HUES48 (cell line): ENCODE measurements at regions not wholly inside any gene's neighbourhood (a gene's known extent, or its start where the extent isn't known, plus 50 kb on each side); places are given as distances from the start of the nearest gene placed in this dataset.

ENCODE experiments used
- H3K27ac ChIP-seq: one replicate; pipeline ENCODE4 v1.7.0; 2013; ENCODE audit warnings: low read depth, low read length, inconsistent platforms
- H3K27me3 ChIP-seq: 2 replicates; pipeline ENCODE4 v1.6.1; 2013; ENCODE audit warnings: mild to moderate bottlenecking, low read length; ENCODE audit not compliant: control insufficient read depth, insufficient read depth
- H3K36me3 ChIP-seq: 2 replicates; pipeline ENCODE4 v1.6.1; 2013; ENCODE audit warnings: low read length; ENCODE audit not compliant: control insufficient read depth, insufficient read depth
- H3K4me1 ChIP-seq: 2 replicates; pipeline ENCODE4 v1.6.1; 2013; ENCODE audit warnings: mild to moderate bottlenecking, low read length; ENCODE audit not compliant: control insufficient read depth, insufficient read depth
- H3K4me3 ChIP-seq: 2 replicates; pipeline ENCODE4 v1.5.1; 2013; ENCODE audit warnings: mild to moderate bottlenecking, low read depth, low read length
- H3K9ac ChIP-seq: 2 replicates; pipeline ENCODE4 v1.6.1; 2013; ENCODE audit warnings: mild to moderate bottlenecking, low read depth, low read length, moderate library complexity
- H3K9me3 ChIP-seq: 2 replicates; pipeline ENCODE4 v1.6.1; 2013; ENCODE audit warnings: low read length; ENCODE audit not compliant: control insufficient read depth, insufficient read depth

DNA sequence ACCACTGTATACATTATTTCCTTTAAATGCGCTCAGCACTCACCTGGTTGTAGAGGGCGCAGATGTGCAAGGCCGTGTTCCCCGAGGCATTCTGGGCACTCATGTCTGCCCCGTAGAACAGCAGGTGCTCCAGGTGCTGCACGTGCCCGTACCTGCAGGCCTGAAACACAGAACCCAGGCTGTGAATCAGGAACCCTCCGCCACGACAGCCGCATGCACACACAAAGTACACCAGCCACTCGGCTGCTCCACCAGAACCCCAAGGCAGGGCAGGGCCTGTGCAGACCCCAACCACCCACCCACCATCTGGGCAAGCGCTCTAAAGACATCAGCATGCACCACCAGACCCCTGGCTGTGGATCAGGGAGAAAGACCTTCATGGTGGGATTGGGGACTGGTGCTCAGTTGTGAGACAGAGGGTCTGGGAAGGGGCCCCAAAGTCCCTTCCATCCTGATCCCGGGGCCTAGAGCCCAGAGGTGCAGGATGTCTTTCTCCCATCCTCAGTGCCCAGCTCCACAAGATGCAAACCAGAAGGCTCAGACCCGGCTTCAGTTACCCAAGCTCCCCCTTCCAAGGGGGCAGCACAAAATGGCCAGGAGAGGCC lies 177.2 kb downstream of the SHANK2 start:
- Histone ChIP-seq H3K27ac (no peak overlapping the region), H3K4me3 (no peak overlapping the region), H3K4me1 (0 out of 2 replicates have a peak, but pooled peaks cover 8% of the 10 kb centered on the region), H3K9ac (no peak overlapping the region), H3K27me3 (no peaks in the 10 kb centered on the region), H3K9me3 (no peaks in the 10 kb centered on the region), H3K36me3 (peaks cover 14% of the 10 kb centered on the region)

DNA sequence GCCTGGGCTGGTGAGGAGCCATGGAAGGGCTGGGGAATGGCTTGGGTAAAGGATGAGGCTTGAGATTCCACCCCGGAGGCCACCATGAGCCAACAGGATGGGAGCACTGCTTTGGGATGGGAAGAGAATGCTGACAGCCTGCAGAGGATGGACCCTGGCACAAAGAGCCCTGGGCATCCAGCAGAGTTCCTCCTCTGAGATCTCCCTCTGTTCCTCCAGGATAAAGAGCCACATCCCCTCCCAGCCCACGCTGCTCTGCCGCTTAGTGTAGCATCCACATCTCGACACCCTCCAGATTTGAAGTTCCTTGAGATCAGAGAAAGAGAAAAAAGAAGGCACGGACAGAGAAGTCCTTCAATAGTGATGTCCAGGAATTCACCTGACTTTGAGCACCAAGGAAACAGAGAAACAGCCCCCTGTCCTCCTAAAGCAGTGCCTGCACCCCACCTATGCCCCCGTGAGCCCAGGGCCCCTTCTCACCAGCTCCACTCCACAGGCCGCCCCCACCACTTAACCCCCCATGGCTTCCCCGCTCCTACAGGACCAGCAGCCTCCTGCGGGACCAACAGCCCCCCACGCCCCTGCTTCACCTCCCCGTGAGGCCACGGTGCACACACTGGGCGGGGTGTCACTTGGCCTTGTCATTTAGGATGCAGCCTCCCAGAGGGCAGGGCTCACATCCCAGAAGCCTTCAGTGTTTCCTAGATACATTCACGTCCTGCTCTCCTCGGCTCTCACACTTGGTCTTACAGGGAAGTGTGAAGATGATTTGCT lies 180.5 kb downstream of the SHANK2 start:
- H3K9me3 ChIP-seq: no peaks in the 10 kb centered on the region
- H3K27ac ChIP-seq: no peak overlapping the region
- H3K36me3 ChIP-seq: peaks cover 14% of the 10 kb centered on the region
- no peak overlapping the region for H3K9ac ChIP-seq
- 0 out of 2 replicates have a peak, but pooled peaks cover under 1% of the 10 kb centered on the region for H3K4me1 ChIP-seq
- H3K4me3 ChIP-seq: no peak overlapping the region
- H3K27me3 ChIP-seq: no peaks in the 10 kb centered on the region

DNA sequence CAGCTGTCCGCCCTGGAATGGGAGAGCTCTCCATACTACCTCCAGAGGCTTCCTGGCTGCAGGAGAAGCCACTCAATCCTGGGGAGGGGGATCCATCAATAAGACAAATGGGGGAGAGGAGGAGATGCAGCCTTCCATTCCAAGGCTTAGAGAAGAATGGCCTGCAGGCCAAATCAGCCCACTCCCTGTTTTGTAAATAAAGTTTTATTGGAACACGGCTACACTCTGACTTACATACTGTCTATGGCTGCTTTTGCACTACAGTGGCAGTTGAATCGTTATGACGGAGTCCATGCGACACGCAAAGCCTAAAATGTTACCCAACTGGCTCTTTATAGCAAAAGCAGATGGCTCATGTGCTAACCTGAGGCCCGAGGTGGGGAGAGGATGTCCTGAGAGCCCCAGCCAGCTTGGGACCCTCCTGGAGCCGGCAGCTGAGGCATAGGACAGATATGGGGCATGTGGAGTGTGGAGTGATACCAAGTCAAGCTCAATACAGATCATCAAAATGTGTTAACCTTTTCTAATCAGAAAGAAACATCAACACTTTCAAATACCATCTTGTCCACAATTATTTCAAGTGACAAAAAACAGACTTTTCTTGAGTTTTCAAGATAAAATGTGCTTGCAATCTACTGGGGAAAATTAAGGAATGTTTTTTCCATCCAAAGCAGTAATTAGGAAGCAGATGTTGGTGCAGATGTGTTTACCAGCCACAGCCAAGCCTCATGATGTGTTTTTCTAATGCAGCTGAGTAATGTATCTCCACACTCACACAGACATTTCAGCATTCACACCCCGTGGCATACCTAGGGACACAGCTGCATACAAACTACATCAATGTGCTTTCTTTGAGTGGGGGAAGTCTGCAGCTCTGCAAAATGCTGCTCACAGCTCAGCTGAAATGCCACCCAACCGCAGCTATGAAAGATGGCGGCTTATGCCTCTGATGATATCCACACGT lies 181.6 kb downstream of the SHANK2 start:
- H3K27me3 ChIP-seq: no peaks in the 10 kb centered on the region
- peaks cover 11% of the 10 kb centered on the region for H3K36me3 ChIP-seq
- no peak overlapping the region for H3K4me3 ChIP-seq
- no peaks in the 10 kb centered on the region for H3K4me1 ChIP-seq
- no peak overlapping the region for H3K9ac ChIP-seq
- no peak overlapping the region for H3K27ac ChIP-seq
- H3K9me3 ChIP-seq: no peaks in the 10 kb centered on the region

GRCh38 chr11:71068963-71069362 lies 183.4 kb downstream of the SHANK2 start:
- Histone ChIP-seq H3K4me1 (no peaks in the 10 kb centered on the region), H3K9me3 (no peaks in the 10 kb centered on the region), H3K4me3 (no peak overlapping the region), H3K36me3 (peaks cover 5% of the 10 kb centered on the region), H3K27ac (no peak overlapping the region), H3K9ac (no peak overlapping the region), H3K27me3 (no peaks in the 10 kb centered on the region)

- Histone ChIP-seq H3K9me3 (no peaks in the 10 kb centered on the region), H3K36me3 (no peaks in the 10 kb centered on the region), H3K9ac (no peak overlapping the region), H3K4me1 (no peaks in the 10 kb centered on the region), H3K4me3 (no peak overlapping the region), H3K27me3 (no peaks in the 10 kb centered on the region), H3K27ac (no peak overlapping the region)
These were observed 184.6 kb downstream of the SHANK2 start for GRCh38 chr11:71067753-71068152.

- no peaks in the 10 kb centered on the region for H3K9me3 ChIP-seq
- H3K36me3 ChIP-seq: no peaks in the 10 kb centered on the region
- H3K27ac ChIP-seq: no peak overlapping the region
- no peaks in the 10 kb centered on the region for H3K4me1 ChIP-seq
- H3K4me3 ChIP-seq: no peak overlapping the region
- no peak overlapping the region for H3K9ac ChIP-seq
- H3K27me3 ChIP-seq: no peaks in the 10 kb centered on the region
These were observed 186.1 kb downstream of the SHANK2 start for GRCh38 chr11:71066311-71066710.

GRCh38 chr11:71065841-71066240 lies 186.5 kb downstream of the SHANK2 start:
- no peaks in the 10 kb centered on the region for H3K36me3 ChIP-seq
- H3K9ac ChIP-seq: no peak overlapping the region
- no peak overlapping the region for H3K4me3 ChIP-seq
- H3K4me1 ChIP-seq: no peaks in the 10 kb centered on the region
- no peak overlapping the region for H3K27ac ChIP-seq
- H3K9me3 ChIP-seq: no peaks in the 10 kb centered on the region
- no peaks in the 10 kb centered on the region for H3K27me3 ChIP-seq

DNA sequence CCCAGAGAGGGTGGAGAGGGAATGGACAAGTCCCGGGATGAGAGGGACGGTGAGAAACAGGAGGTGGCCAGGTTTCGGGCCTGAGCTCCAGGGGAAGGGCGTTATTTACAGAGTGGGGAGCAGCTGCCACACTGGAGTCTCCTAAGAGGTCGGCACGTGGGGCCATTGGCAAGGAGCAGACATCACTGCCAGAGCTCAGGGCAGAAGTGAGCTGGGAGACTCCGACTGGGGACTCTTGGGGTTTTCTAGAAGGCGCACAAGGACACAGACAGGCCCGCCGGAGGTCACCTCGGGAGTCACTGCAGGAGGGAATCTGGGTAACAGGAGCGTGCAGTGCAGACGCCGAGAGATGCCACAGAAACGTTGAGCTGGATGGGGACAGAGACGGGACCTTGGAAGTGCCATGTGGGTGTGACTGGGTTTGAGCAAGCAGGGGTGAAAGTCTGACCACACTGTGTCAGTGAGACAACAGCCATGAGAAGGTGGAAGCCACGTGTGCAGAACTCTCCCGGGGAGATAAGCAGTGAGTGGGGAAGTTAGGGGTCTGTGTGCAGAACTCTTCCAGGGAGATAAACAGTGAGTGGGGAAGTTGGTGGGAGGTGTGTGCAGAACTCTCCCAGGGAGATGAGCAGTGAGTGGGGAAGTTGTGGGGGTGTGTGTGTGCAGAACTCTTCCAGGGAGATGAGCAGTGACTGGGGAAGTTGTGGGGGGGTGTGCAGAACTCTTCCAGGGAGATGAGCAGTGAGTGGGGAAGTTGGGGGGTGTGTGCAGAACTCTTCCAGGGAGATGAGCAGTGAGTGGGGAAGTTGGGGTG lies 187.5 kb downstream of the SHANK2 start:
- Histone ChIP-seq H3K4me1 (no peaks in the 10 kb centered on the region), H3K9me3 (no peaks in the 10 kb centered on the region), H3K4me3 (no peak overlapping the region), H3K27ac (no peak overlapping the region), H3K27me3 (no peaks in the 10 kb centered on the region), H3K9ac (no peak overlapping the region), H3K36me3 (no peaks in the 10 kb centered on the region)

GRCh38 chr11:71064183-71064582 lies 188.2 kb downstream of the SHANK2 start:
- no peaks in the 10 kb centered on the region for H3K36me3 ChIP-seq
- H3K27me3 ChIP-seq: no peaks in the 10 kb centered on the region
- H3K9me3 ChIP-seq: no peaks in the 10 kb centered on the region
- H3K27ac ChIP-seq: no peak overlapping the region
- no peaks in the 10 kb centered on the region for H3K4me1 ChIP-seq
- H3K4me3 ChIP-seq: no peak overlapping the region
- H3K9ac ChIP-seq: no peak overlapping the region

DNA sequence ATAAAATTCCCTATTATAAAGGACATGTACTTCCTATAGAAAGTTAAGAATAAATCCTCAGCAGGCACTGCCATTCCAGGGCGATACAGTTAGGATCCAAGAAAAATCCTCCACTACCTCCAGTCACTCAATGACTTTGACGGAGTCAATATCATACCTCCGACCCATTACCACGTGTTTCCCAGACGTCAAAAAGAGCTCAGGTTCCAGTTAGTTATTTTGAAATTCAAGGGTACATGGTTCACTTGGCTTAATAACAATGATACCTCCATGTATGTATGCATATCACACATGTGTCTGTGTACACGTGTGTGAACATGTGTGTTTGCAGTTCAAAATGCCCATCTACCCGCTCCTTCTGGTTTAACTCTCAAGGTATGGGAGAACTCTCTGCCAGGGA lies 189.2 kb downstream of the SHANK2 start:
- Histone ChIP-seq H3K4me3 (no peak overlapping the region), H3K4me1 (no peaks in the 10 kb centered on the region), H3K27me3 (no peaks in the 10 kb centered on the region), H3K27ac (no peak overlapping the region), H3K36me3 (no peaks in the 10 kb centered on the region), H3K9me3 (no peaks in the 10 kb centered on the region), H3K9ac (no peak overlapping the region)
